ENCODE measurements at regions not wholly inside any gene's neighbourhood (a gene's known extent, or its start where the extent isn't known, plus 50 kb on each side); places are given as distances from the start of the nearest gene placed in this dataset.
"Not testable (repeated sequence)": the region's sequence is repeated elsewhere in the genome, so short reads cannot be mapped to it uniquely, and the experiment has no call there.

DNA sequence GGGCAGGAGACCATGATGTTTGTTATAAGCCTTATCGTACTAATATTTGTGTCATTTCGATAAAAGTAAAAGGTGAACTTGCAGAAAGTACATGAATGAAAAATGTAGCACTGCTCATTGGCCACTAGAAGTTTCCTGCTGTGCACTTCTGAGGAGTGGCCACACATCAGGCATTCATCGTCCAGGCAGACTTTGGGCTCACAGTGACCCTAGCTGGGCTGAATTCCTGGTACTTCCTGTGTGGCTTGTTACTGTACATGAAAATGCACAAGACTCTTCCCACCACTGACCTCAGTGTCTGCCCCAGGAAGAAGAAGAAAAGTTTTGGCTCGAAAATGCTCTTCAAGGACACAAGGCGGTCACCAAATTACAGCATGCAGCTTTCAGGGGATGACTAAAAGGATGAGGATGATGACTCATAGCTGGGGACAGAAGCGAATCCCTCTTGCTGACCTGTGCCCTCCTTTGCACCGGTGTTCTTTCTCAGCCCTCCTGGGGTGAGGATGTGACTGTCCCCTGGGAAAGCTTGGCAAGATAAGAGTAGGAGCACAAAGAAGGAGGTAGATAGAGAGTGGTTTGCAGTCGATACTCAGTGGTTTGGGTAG, 252.4 kb upstream of the KAZN start:
- no peak for DNase-seq (ENCODE audit: low read depth in 2 of 2)

DNA sequence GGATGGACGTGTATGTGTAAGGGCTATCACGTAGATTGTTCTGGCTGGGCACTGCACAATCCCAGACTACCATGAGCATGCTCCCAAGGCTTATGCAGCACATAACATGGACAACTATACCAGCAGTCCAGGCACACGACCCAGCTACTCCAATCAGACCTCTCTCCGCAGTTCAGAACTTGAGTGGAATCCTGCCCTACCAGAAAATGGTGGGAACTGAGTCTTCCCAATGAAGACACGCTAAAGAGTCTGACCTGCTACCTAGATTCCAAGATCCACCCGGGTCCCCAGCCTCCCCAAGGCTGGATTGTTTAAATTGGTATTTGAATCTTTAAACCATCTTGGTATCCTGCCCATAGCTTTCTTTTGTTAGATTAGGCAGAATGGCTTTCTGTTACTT, 251.3 kb upstream of the KAZN start:
- DNase-seq (ENCODE audit: low read depth in 2 of 2) = no peak

DNA sequence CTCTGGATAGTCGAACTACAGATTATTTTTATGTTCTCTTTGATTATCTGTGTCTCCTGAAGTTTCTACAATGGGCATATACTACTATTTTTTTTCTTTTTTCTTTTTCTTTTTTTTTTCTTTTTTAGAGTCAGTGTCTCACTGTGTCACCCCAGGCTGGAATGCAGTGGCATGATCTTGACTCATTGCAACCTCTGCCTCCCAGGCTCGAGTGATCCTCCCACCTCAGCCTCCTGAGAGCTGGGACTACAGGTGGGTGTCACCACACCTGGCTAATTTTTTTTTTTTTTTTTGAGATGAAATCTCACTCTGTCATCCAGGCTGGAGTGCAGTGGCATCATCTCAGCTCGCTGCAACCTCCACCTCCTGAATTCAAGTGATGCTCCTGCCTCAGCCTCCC, 250.7 kb upstream of the KAZN start:
- no peak for DNase-seq (ENCODE audit: low read depth in 2 of 2)

DNA sequence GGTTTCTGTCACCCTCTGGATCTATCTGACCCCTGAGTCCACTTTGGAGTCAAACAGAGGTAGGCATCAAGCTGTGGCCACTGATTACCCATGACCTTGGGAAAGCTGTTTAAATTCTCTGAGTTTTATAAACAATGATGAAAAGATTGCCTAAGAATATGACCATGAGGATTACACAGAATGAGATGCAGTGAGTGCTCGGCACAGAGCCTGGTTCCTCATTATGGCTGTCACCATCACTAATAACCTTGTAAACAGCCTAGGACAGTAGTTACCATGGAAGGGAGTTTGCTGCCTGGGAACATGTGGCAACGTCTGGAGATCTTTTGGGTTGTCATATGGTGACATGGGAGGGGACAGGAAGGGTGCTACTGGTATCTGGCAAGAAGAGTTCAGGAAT, 248.3 kb upstream of the KAZN start:
- no peak for DNase-seq (ENCODE audit: low read depth in 2 of 2)

DNA sequence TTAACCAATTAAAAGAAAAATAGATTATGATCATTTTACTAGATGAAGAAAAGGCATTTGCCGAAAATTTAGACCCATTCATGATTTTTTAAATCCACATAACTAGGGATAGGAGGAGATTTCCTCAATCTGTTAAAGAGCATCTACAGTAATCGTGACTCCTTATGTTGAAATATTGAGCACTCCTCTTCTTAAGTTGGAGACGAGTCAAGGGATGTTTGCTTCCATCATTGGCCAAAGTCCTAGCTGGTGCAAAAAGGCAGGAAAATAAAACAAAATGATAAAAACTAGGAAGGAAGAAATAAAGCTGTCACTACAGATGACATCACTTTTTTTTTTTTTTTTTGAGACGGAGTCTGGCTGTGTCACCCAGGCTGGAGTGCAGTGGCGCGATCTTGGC, 245.6 kb upstream of the KAZN start:
- DNase-seq (ENCODE audit: low read depth in 2 of 2) = no peak

DNA sequence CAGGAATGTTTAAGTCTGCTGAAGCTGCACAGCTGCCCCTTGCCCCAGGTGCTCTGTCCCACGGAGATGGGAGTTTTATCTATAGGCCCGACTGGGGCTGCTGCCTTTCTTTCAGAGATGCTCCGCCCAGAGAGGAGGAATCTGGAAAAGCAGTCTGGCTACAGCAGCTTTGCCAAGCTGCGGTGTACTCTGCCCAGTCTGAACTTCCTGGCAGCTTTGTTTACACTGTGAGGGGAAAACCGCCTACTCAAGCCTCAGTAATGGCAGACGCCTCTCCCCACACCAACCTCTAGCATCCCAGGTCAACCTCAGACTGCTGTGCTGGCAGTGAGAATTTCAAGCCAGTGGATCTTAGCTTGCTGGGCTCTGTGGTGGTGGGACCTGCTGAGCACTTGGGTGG, 237.5 kb upstream of the KAZN start:
- not testable (repeated sequence) for DNase-seq (ENCODE audit: low read depth in 2 of 2)

DNA sequence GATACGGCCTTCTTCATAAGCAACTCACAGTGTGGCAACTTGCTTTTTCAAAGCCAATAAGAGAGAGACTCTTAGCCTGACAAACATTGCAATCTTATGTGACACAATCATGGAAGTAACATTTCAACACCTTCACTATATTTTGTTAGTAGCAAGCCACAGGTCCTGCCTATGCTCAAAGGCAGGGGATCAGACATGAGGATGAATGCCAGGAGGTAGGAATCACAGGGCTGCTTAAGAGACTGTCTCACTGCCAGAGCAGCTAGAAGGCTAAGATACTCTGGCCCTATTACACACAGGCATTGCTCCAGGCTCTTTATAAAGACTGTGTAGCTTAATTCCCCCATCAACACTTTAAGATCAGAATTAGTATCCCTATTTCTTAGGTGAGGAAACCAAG, 236.2 kb upstream of the KAZN start:
- no peak for DNase-seq (ENCODE audit: low read depth in 2 of 2)

DNA sequence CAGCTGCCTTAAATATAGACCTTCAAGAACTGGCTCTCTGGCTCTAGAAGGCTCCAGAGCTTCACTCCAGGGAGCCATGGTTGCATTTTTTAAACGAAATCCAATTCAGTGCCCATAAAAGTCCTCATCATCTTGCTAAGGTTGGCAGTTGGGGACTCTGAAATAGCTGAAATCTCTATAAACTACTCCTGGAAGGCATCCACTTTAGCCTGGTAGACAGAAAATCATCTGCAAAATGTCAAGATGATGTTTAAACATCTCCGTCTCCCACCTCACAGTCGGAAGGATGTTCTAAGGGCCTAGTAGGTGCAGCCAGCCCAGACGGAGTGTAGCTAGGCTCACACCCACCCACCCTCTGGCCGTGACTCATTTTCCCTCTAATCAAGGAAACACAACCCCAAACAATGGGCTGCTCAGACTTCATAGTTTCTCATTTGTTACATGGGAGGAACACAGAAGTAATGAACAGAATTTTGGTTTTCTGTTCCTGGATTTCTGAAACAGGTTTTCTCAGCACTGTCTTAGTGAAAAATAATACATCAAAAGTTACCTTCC, 235.4 kb upstream of the KAZN start:
- no peak for DNase-seq (ENCODE audit: low read depth in 2 of 2)

DNA sequence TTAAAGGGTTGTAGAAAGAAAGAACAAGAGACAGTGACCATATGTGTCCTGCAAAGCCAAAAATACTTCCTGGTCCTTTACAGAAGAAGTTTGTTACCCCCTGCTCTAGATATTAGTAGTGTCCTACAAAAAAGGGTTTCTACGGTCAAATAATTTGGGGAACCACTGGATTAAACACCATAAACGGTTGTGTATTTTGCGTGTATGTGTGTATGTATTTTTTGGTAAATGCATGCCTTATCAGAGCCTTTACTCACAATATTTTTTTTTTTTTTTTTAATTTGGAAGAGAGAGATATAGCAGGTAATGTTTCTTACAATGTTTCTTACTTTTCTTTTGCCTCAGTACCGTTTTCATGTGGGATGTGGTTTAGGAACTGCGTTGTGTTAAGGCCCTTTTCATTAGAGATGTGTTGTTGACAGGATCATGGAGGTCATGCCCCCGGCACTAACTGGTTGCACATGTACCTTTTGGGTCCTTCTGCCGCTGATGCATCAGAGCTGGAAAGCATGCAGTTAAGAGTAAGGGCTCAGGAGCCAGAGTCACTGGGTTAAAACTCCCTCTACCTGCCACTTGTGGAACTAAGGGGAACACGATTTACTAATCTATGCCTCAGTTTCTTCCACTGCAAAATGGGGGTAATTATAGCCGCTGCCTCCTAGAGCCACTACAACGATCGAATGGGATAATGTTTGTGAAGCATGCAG, 234.6 kb upstream of the KAZN start:
- DNase-seq (ENCODE audit: low read depth in 2 of 2) = no peak

DNA sequence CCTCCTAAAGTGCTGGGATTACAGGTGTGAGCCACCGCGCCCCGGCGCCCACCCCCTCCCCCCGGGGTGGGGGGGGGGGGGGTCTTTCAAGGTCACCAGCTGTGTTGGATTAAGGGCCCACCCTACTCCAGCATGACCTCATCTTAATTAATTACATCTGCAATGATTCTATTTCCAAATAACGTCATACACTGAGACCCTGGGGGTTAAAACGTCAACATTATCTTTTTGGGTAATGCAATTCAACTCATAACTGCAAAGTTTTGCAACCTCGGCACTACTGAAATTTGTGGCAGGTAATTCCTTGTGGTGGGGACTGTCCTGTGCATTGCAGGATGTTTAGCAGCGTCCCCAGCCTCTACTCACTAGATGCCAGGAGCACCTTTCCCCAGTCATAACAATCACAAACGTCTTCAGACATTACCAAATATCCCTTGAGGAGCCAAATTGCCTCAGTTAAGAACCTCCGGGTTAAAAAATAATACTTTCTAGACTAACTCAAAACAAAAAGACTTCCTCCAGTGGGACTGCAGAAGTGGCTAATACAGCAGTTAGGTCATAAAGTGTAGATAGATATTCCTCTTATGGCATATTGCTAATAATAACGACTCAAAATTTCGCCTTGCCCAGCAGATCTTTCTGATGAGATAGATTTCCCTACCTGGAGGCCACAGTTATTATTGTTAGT, 233.0 kb upstream of the KAZN start:
- DNase-seq (ENCODE audit: low read depth in 2 of 2) = no peak

DNA sequence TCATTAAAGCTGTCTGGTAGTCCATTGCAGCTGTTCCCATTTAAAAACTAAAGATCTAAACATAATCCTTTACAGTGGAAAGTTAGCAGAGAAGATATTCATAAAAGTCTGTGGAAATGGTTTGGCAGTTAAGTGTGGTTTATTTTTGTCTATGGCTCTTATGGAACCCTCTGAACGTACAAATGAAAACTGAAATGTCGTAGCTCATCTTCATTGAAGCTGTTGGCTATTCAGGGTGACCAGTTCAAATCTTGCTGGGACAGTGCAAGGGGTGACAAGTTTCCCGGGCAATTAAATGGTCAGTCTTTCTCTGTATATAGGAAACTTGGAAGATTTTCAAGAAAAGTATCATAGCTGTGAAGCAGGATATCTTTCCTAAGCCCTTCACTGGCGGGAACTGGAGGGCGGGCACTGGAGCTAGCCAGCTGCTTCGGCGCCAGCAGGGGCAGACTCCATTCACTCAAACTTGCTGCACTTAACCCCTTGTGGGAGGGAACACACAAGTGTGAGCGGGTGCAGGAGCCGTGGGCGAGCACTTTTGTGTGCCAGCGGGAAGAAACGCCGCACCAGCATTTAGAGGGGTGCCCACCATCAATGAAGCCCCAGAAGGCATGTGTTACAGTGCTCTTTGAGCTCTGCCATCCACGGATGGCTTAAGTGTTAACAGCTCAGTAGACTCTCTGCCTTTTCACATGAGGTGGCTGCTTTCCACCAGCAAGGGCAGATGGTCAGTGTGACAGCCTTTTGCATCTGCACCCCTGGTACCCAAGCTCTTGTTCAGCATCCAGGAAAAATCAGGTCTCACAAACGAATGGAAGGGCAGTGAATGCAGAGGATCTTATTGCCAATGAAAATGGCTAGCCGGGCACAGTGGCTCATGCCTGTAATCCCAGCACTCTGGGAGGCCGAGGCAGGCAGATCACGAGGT, 232.1 kb upstream of the KAZN start:
- DNase-seq (ENCODE audit: low read depth in 2 of 2) = no peak

DNA sequence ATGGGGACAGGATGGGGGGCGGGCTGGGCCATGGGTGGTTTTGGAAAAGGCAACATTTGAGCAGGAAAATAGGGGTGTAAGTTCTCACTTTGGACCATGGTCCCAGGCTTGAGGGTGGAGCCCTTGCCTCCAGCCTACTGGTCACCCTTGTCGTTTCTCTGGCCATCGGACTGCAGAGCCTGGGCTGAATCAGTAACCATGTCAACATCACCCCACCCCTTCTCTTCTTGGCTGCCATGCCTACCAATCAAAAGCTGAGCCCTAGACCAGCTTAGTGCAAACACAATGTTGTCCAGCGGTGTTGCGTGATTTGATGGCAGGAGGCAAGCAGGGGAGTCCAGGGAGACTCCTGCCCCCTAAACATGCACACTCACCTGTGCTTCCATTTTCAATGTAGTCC, 231.0 kb upstream of the KAZN start:
- DNase-seq (ENCODE audit: low read depth in 2 of 2) = no peak

DNA sequence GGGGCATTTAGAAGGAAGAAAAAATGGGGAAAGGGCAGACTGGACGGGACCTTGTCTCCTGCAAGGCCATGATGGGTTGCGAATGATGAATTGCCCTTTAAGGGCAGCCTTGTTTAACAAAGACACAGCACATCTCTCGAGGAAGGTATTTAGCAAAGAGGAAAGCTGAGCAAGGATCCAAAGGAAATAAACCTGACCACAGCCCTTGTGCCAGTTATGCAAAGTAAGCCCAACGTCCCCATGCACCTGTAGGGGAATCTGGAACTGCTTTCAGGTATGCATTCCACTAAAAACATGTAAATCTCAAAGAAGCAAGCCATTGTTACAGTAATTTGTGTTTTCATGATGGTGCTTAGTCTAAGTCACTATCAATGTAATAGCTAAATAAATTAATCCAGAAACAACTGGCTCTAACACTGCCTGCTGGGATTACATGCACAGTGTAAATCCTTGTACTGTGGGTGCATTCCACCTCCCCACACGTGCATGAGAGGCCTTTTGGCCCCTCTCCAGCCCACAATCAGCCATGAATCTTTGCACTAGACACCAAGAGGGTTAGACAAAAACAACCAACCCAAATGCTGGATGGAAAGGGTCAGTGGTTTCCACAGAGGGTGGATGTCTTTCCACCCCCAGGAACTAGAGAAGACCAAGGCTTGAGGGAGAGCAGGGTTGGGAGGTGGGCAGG, 228.8 kb upstream of the KAZN start:
- no peak for DNase-seq (ENCODE audit: low read depth in 2 of 2)

DNA sequence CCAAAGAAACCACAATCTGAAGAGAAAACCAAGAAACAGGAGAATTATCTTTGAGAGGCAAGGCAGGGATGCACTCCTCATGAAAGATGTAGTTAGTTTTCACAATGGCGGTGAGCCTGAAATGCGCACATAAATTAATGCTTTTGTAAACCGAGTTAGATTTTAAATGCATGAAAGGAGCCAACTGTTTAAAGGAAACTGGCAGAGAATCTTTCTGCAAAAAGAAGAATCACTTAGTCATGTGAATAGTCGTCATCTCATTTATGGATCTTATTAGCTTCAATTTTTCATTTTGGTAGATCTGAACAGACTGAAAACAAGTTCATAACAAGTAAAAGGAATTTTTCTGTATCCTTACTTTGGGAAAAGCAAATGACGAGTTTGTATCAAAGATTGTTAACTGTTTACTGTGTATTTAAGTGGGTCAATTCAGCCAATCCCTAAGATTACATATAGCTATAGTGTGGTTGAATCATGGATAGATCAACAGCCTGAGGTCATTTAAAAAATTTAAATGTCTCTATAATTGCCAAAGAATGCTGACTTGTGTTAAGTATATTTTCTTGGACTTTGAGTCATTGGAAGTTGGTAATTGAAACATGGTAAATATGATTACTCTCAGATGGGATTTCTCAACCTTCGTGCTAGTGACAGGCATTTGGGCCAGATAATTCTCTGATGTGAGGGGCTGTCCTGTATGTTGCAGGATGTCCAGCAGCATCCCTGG, 226.6 kb upstream of the KAZN start:
- DNase-seq (ENCODE audit: low read depth in 2 of 2) = no peak

DNA sequence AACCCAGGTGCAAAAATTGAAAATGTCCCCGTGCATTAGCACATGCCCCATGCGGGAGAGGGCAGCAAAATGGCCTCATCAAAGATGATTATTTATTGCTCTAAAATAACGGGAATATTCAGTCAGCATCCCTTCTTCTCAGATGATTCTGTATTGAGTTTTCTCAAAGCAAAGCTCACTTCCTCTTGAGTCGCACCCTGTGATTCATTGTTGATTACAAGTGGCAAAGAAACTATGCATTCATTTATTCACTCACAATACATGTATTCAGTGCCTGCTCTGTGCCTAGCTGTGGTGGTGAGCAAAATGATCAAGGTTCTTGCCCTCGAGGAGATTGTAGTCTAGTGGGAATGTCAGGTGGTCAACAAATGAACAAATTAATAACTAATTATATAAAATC, 226.0 kb upstream of the KAZN start:
- DNase-seq (ENCODE audit: low read depth in 2 of 2) = no peak

DNA sequence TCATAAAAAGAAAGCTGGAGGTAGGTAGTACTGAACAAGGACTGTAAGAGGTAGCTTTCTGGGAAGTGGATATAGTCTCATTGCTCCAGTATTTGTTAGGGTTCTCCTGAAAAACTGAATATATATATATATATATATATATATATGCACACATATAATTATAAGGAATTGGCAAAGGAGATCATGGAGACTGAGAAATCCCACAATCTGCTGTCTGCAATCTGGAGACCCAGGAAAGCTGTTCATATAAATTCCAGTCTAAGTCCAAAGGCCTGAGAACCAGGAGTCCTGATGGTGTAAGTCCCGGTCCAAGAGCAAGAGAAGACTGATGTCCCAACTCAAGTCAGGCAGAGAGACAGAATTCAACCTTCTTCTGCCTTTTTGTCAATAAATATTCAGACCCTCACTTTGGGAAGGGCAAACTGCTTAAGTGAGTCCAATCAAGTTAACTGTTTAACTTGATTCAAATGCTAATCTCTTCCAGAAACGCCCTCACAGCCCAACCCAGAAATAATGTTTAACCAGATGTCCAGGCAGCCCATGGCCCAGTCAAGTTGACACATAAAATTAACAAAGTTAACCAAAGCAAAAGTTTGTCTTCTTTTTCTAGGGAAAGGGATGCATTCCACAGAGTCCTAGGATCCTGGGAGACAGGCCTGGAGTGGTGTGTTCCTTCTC, 225.3 kb upstream of the KAZN start:
- DNase-seq (ENCODE audit: low read depth in 2 of 2) = no peak

DNA sequence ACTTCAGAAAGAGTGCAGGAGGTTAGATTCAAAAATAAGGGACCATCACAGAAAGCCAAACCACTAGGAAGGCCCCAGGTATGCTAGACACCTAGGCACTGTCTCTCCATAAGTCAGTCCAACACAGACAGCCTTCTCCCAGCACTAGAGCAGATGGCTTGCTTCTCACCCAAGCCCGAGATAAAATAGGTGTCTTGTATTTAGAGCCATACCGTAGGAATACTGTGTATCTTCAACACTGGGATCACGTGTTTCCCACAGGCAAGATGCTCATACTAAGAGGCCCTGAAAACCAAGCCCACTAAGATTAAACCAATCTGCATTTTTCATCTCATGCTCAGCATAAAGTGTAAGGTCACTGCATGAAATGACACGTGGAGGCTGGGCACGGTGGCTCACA, 223.3 kb upstream of the KAZN start:
- no peak for DNase-seq (ENCODE audit: low read depth in 2 of 2)

DNA sequence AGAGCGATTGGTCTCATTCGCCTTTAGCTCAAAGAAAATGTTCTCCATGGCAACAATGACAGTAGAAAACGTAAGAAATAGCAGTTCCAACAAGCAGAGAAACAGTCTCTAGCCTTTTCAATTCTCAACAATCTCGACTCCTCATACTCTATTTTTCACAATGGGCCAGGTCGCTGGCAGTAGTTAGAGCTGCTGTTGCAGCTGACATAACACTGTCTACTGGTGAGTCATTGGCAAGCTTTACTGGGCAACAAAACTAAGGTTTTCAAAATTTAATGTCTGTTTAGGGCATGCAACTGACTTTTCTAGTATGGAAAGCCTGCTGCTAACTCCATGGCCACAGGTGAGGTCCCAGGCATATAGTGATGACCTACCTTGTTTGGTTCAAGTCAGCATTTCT, 221.1 kb upstream of the KAZN start:
- no peak for DNase-seq (ENCODE audit: low read depth in 2 of 2)

DNA sequence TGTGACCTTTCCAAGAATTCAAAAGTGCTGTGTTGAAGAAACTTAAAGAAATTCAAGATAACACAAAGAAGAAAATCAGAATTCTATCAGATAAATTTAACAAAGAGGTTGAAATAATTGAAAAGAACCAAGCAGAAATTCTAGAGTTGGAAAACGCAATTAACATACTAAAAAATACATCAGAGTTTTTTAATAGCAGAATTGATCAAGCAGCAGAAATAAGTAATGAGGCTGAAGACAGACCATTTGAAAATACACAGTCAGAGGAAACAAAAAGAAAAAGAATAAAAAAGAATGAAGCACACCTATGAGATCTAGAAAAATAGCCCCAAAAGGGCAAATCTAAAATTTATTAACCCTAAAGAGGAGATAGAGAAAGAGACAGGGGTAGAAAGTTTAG, 218.1 kb upstream of the KAZN start:
- DNase-seq (ENCODE audit: low read depth in 2 of 2) = no peak

DNA sequence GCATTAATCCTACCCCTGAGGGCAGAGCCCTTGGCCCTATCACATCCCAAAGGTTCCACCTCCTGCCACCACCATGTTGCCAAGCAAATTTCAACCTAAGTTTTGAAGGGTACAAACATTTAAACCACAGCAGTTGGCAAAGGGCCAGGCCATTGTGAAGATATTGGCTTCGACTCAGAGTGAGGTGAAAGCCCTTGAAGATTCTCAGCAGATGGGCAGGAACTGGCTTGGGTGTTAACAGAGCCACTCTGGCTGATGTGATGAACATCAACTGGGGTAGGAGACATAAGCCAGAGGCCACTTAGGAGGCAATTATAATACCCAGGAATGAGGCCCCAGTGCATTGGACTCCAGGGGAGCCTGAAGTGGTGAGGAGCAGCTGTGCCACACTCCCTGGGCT, 207.7 kb upstream of the KAZN start:
- no peak for DNase-seq (ENCODE audit: low read depth in 2 of 2)

Data from dermis microvascular lymphatic vessel endothelial cell (primary cell).